SK-N-SH (cell line): ENCODE measurements at regions not wholly inside any gene's neighbourhood (a gene's known extent, or its start where the extent isn't known, plus 50 kb on each side); places are given as distances from the start of the nearest gene placed in this dataset.
"Not testable (repeated sequence)": the region's sequence is repeated elsewhere in the genome, so short reads cannot be mapped to it uniquely, and the experiment has no call there.

Experiments
- CTCF ChIA-PET: fragments of 300-600, 350-600 bp; formaldehyde crosslinking; extraction: SDS; loops from one replicate; lab custom pipeline; 2021; lab: Yijun Ruan, JAX
- POLR2A ChIA-PET: fragments of 350-600 bp; sonication (Branson Sonifier 250); formaldehyde crosslinking; extraction: SDS; loops from one replicate; lab custom pipeline; 2020; ENCODE audit warnings: antibody characterized with exemption, inconsistent platforms; lab: Yijun Ruan, JAX
- DNase-seq: peaks from one replicate; pipeline ENCODE4 v3.0.0; 2012
- H2AFZ ChIP-seq: fragments of 200-600 bp; sonication (generic); 2 replicates; pipeline ENCODE4 v1.8.1; 2016; ENCODE audit warnings: antibody characterized with exemption, mild to moderate bottlenecking, low read depth
- H3F3A ChIP-seq: fragments of 200-600 bp; sonication (generic); replicated peaks from 2 replicates; pipeline ENCODE3; 2016; ENCODE audit warnings: antibody characterized with exemption, mild to moderate bottlenecking; ENCODE audit not compliant: insufficient read depth
- H3K27ac ChIP-seq, 2 experiments: fragments of 200-500 bp in 1 of 2; fragments of 200-600 bp in 1 of 2; sonication (Bioruptor generic) in 1 of 2; sonication (generic), shearing (Covaris generic) in 1 of 2; 2 replicates each; pipeline versions ENCODE4 v1.5.1 to v1.6.1; 2014 to 2016; ENCODE audit warnings: low read depth in 2 of 2, inconsistent platforms in 1 of 2, low read length in 1 of 2, mild to moderate bottlenecking in 1 of 2, mixed read lengths in 1 of 2
- H3K27me3 ChIP-seq: fragments of 200-600 bp; sonication (generic), shearing (Covaris generic); 2 replicates; pipeline ENCODE4 v1.6.1; 2016; ENCODE audit warnings: mixed run types; ENCODE audit not compliant: insufficient read depth
- H3K36me3 ChIP-seq, 2 experiments: fragments of 200-500 bp in 1 of 2; fragments of 200-600 bp in 1 of 2; sonication (Bioruptor generic) in 1 of 2; sonication (generic) in 1 of 2; replicated peaks in 1 of 2; 2 replicates each; pipeline versions ENCODE3 to v1.5.1; 2014 to 2016; ENCODE audit warnings: low read length in 1 of 2, mild to moderate bottlenecking in 1 of 2; ENCODE audit not compliant: insufficient read depth in 2 of 2, control insufficient read depth in 1 of 2
- H3K4me1 ChIP-seq, 2 experiments: fragments of 200-500 bp in 1 of 2; fragments of 200-600 bp in 1 of 2; sonication (Bioruptor generic) in 1 of 2; sonication (generic), shearing (Covaris generic) in 1 of 2; 2 replicates each; pipeline versions ENCODE4 v1.5.1 to v1.6.1; 2014 to 2016; ENCODE audit warnings: low read depth in 1 of 2, low read length in 1 of 2, mixed run types in 1 of 2; ENCODE audit not compliant: insufficient read depth in 2 of 2, control insufficient read depth in 1 of 2
- H3K4me2 ChIP-seq: fragments of 200-600 bp; sonication (generic), shearing (Covaris generic); 2 replicates; pipeline ENCODE4 v1.6.1; 2017; ENCODE audit warnings: mixed run types
- H3K4me3 ChIP-seq, 2 experiments: fragments of 200-500 bp in 1 of 2; fragments of 200-600 bp in 1 of 2; sonication (Bioruptor generic) in 1 of 2; sonication (generic), shearing (Covaris generic) in 1 of 2; 2 replicates each; pipeline versions ENCODE4 v1.5.1 to v1.8.1; 2014 to 2016; ENCODE audit warnings: low read depth in 2 of 2, inconsistent platforms in 1 of 2, low read length in 1 of 2, mild to moderate bottlenecking in 1 of 2, mixed read lengths in 1 of 2, moderate library complexity in 1 of 2
- H3K79me2 ChIP-seq: fragments of 200-600 bp; sonication (generic); 2 replicates; pipeline ENCODE4 v1.8.1; 2017; ENCODE audit warnings: mild to moderate bottlenecking; ENCODE audit not compliant: insufficient read depth
- H3K9ac ChIP-seq: fragments of 200-600 bp; sonication (generic); 2 replicates; pipeline ENCODE4 v1.6.1; 2017; ENCODE audit warnings: mixed run types
- H3K9me2 ChIP-seq: fragments of 200-600 bp; sonication (generic); 2 replicates; pipeline ENCODE4 v1.6.1; 2017; ENCODE audit warnings: mixed run types
- H3K9me3 ChIP-seq: fragments of 200-600 bp; sonication (generic); 2 replicates; pipeline ENCODE4 v1.6.1; 2017; ENCODE audit warnings: mixed run types, mild to moderate bottlenecking, moderate library complexity
- H4K20me1 ChIP-seq: fragments of 200-600 bp; sonication (generic); 2 replicates; pipeline ENCODE4 v1.6.1; 2017; ENCODE audit warnings: mild to moderate bottlenecking, mixed run types; ENCODE audit not compliant: insufficient read depth
- ELF1 ChIP-seq: IDR thresholded peaks from 2 replicates; pipeline ENCODE4 v1.4.0; 2012
- GATA2 ChIP-seq: sonication (generic); formaldehyde crosslinking; IDR thresholded peaks from 2 replicates; pipeline ENCODE4 v1.5.0; 2020; ENCODE audit warnings: mild to moderate bottlenecking, missing genetic modification reagents
- MEF2A ChIP-seq: IDR thresholded peaks from 2 replicates; pipeline ENCODE4 v1.4.0; 2012; ENCODE audit warnings: low read depth, borderline replicate concordance
- MXI1 ChIP-seq: IDR thresholded peaks from 2 replicates; pipeline ENCODE4 v1.6.1; 2012; ENCODE audit warnings: mild to moderate bottlenecking, low read depth, low read length, improper control_type of control experiment
- NRF1 ChIP-seq: IDR thresholded peaks from 2 replicates; pipeline ENCODE4 v1.6.1; 2012; ENCODE audit warnings: low read depth, mild to moderate bottlenecking, low read length
- RAD21 ChIP-seq: IDR thresholded peaks from 2 replicates; pipeline ENCODE4 v1.6.1; 2012; ENCODE audit warnings: mild to moderate bottlenecking, low read length
- RCOR1 ChIP-seq: fragments of 150-350 bp; IDR thresholded peaks from 2 replicates; pipeline ENCODE4 v1.6.1; 2017; ENCODE audit warnings: antibody characterized with exemption, low read length
- RXRA ChIP-seq: IDR thresholded peaks from 2 replicates; pipeline ENCODE4 v1.4.0; 2012; ENCODE audit warnings: low read depth, mild to moderate bottlenecking, borderline replicate concordance
- TEAD4 ChIP-seq: IDR thresholded peaks from 2 replicates; pipeline ENCODE4 v1.4.0; 2012; ENCODE audit warnings: mild to moderate bottlenecking, borderline replicate concordance; ENCODE audit not compliant: insufficient read depth
- WGBS: methylation state at CpG from one replicate; pipeline ENCODE4 v1.1.6; 2017; ENCODE audit warnings: low lambda C conversion rate; 5-methylcytosine and 5-hydroxymethylcytosine counted together
- TF ChIP-seq, protein P1 (sequence below): IDR thresholded peaks from 2 replicates; pipeline ENCODE4 v1.6.1; 2012; ENCODE audit warnings: mild to moderate bottlenecking, low read depth, low read length, moderate library complexity
- TF ChIP-seq, protein P2 (sequence below): fragments of 200-600 bp; sonication (generic); IDR thresholded peaks from 2 replicates; pipeline ENCODE4 v1.6.1; 2017; ENCODE audit warnings: antibody characterized with exemption, mild to moderate bottlenecking, moderate library complexity

DNA sequence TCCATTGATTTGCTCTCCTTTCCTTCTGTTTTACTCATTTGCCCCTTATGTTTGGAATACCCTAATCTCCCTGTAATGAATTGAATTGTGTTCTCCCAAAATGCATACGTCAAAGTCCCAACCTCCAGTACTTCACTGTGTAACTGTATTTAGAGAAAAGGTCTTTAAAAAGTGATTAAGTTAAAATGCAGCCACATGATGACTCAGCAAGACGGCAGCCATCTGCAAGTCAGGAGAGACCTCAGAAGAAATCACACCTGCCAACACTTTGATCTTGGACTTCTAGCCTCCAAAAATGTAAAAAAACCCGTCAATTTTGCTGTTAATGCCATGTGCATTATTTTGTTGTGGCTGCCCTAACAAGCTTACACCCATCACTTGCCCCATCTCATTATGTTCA, 85.3 kb upstream of the PCLO start:
- TF ChIP-seq ELF1 (no peak), MXI1 (no peak), NRF1 (no peak), GATA2 (CRISPR knock-in tag) (no peak), RXRA (no peak), RAD21 (no peak), TEAD4 (no peak), MEF2A (no peak), RCOR1 (no peak)
- TF ChIP-seq, protein P1, sequence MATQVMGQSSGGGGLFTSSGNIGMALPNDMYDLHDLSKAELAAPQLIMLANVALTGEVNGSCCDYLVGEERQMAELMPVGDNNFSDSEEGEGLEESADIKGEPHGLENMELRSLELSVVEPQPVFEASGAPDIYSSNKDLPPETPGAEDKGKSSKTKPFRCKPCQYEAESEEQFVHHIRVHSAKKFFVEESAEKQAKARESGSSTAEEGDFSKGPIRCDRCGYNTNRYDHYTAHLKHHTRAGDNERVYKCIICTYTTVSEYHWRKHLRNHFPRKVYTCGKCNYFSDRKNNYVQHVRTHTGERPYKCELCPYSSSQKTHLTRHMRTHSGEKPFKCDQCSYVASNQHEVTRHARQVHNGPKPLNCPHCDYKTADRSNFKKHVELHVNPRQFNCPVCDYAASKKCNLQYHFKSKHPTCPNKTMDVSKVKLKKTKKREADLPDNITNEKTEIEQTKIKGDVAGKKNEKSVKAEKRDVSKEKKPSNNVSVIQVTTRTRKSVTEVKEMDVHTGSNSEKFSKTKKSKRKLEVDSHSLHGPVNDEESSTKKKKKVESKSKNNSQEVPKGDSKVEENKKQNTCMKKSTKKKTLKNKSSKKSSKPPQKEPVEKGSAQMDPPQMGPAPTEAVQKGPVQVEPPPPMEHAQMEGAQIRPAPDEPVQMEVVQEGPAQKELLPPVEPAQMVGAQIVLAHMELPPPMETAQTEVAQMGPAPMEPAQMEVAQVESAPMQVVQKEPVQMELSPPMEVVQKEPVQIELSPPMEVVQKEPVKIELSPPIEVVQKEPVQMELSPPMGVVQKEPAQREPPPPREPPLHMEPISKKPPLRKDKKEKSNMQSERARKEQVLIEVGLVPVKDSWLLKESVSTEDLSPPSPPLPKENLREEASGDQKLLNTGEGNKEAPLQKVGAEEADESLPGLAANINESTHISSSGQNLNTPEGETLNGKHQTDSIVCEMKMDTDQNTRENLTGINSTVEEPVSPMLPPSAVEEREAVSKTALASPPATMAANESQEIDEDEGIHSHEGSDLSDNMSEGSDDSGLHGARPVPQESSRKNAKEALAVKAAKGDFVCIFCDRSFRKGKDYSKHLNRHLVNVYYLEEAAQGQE = no peak
- TF ChIP-seq, protein P2, sequence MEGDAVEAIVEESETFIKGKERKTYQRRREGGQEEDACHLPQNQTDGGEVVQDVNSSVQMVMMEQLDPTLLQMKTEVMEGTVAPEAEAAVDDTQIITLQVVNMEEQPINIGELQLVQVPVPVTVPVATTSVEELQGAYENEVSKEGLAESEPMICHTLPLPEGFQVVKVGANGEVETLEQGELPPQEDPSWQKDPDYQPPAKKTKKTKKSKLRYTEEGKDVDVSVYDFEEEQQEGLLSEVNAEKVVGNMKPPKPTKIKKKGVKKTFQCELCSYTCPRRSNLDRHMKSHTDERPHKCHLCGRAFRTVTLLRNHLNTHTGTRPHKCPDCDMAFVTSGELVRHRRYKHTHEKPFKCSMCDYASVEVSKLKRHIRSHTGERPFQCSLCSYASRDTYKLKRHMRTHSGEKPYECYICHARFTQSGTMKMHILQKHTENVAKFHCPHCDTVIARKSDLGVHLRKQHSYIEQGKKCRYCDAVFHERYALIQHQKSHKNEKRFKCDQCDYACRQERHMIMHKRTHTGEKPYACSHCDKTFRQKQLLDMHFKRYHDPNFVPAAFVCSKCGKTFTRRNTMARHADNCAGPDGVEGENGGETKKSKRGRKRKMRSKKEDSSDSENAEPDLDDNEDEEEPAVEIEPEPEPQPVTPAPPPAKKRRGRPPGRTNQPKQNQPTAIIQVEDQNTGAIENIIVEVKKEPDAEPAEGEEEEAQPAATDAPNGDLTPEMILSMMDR = no peak
- Histone ChIP-seq H3K9me3 (no peaks in the 10 kb centered on the region; the same call in 1 of the 2 replicates), H3K27ac (no peak overlapping the region), H3K27me3 (no peaks in the 10 kb centered on the region), H3F3A (no peaks in the 10 kb centered on the region), H3K4me3 (no peak overlapping the region), H3K4me1 (no peaks in the 10 kb centered on the region), H3K9ac (no peak overlapping the region), H4K20me1 (no peaks in the 10 kb centered on the region), H3K79me2 (no peaks in the 10 kb centered on the region), H2AFZ (no peak overlapping the region), H3K4me2 (no peak overlapping the region), H3K9me2 (no peaks in the 10 kb centered on the region), H3K36me3 (no peaks in the 10 kb centered on the region)
- 63% methylated on average over 3 of the region's 3 CpGs for WGBS
- ChIA-PET CTCF (interaction anchor here (0.6 to 1.8 kb wide), 2 partner anchors 10 to 17 kb away, joined by 3 to 5 read pairs; no protein-coding TSS in a partner anchor), POLR2A (interaction anchor here (0.6 kb wide), 1 partner anchor 45 kb away, joined by 3 read pairs; no protein-coding TSS in a partner anchor)
- DNase-seq = no peak

DNA sequence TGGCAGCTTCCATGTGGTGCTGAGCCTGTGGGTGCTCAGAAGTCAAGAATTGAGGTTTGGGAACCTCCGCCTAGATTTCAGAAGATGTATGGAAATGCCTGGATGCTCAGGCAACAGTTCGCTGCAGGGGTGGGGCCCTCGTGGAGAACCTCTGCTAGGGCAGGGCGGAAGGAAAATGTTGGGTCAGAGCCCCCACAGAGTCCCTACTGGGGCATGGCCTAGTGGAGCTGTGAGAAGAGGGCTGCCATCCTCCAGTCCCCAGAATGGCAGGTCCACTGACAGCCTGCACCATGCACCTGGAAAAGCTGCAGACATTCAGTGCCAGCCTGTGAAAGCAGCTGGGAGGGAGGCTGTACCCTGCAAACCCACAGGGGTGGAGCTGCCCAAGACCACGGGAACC, 56.5 kb upstream of the PCLO start:
- H3F3A ChIP-seq, H3K4me1 ChIP-seq, H3K79me2 ChIP-seq, H3K4me2 ChIP-seq, H4K20me1 ChIP-seq, DNase-seq, H2AFZ ChIP-seq, H3K36me3 ChIP-seq, H3K27me3 ChIP-seq, H3K27ac ChIP-seq, H3K9me3 ChIP-seq, H3K9ac ChIP-seq, H3K9me2 ChIP-seq, CTCF ChIA-PET, H3K4me3 ChIP-seq, POLR2A ChIA-PET: not testable (repeated sequence)
- 56% methylated on average over 5 of the region's 5 CpGs for WGBS
